ENCODE measurements at regions not wholly inside any gene's neighbourhood (a gene's known extent, or its start where the extent isn't known, plus 50 kb on each side); places are given as distances from the start of the nearest gene placed in this dataset.

GRCh38 chr2:85959826-85960225 lies 71.0 kb upstream of the ST3GAL5 start:
- TF ChIP-seq CTCF (IDR thresholded peaks at IDR 0.05; ENCODE audit: low read depth, low read length, missing input control) = no peak
- TF ChIP-seq TAF1 (conservative IDR thresholded peaks at IDR 0.05) = no peak
- no peak for TF ChIP-seq ATF3 (IDR thresholded peaks at IDR 0.05)
- no peak for TF ChIP-seq RXRA (IDR thresholded peaks at IDR 0.05)
- no peak for TF ChIP-seq GABPA (IDR thresholded peaks at IDR 0.05 in 1 of 2, conservative IDR thresholded peaks at IDR 0.05 in 1 of 2)
- TF ChIP-seq HNF4A (conservative IDR thresholded peaks at IDR 0.05) = no peak
- no peak for TF ChIP-seq JUND (IDR thresholded peaks at IDR 0.05)
- TF ChIP-seq YY1 (IDR thresholded peaks at IDR 0.05) = no peak
- TF ChIP-seq FOXA1 (IDR thresholded peaks at IDR 0.05) = no peak
- TF ChIP-seq ZBTB33 (IDR thresholded peaks at IDR 0.05) = no peak
- no peak for TF ChIP-seq MAX (IDR thresholded peaks at IDR 0.05)

Data from liver (tissue), 3 donors.